SU-DHL-6 (cell line): ENCODE measurements at regions not wholly inside any gene's neighbourhood (a gene's known extent, or its start where the extent isn't known, plus 50 kb on each side); places are given as distances from the start of the nearest gene placed in this dataset.

ENCODE experiments used
- EZH2phosphoT487 ChIP-seq: fragments of 200-600 bp; sonication (generic), shearing (Covaris generic); conservative IDR thresholded peaks from 2 replicates; pipeline ENCODE4 v1.6.1; 2018; ENCODE audit warnings: mild to moderate bottlenecking, antibody characterized with exemption, low read length, moderate library complexity, mixed read lengths
- TF ChIP-seq, protein P1 (sequence below): fragments of 200-600 bp; sonication (generic); IDR thresholded peaks from one replicate; pipeline ENCODE4 v1.5.1; 2017; ENCODE audit warnings: antibody characterized with exemption, mild to moderate bottlenecking, low read length, moderate library complexity; ENCODE audit not compliant: insufficient read depth, poor library complexity, severe bottlenecking

DNA sequence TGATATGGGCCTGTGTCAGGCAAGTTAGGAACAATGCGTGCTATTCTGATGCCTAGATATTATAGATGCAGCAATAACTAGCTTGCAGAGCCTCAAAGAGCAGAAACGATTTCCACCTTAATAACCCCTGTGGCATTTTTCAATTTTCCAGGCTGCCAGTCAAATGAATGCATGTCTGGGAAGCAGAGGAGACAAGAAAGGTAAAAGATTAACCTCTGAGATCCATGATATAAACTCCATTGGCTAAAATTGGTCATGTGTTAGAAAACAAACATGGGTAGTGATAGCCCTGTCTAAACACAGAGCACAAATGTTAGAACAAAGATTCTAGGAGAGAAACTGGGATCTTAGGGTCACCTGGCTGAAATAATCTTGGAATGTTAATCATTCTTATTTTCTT is 811.1 kb downstream of the DIAPH3 start:
- TF ChIP-seq, protein P1, sequence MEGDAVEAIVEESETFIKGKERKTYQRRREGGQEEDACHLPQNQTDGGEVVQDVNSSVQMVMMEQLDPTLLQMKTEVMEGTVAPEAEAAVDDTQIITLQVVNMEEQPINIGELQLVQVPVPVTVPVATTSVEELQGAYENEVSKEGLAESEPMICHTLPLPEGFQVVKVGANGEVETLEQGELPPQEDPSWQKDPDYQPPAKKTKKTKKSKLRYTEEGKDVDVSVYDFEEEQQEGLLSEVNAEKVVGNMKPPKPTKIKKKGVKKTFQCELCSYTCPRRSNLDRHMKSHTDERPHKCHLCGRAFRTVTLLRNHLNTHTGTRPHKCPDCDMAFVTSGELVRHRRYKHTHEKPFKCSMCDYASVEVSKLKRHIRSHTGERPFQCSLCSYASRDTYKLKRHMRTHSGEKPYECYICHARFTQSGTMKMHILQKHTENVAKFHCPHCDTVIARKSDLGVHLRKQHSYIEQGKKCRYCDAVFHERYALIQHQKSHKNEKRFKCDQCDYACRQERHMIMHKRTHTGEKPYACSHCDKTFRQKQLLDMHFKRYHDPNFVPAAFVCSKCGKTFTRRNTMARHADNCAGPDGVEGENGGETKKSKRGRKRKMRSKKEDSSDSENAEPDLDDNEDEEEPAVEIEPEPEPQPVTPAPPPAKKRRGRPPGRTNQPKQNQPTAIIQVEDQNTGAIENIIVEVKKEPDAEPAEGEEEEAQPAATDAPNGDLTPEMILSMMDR, result no peak
- TF ChIP-seq EZH2phosphoT487, result no peak
